HT1080 (cell line): ENCODE measurements at regions not wholly inside any gene's neighbourhood (a gene's known extent, or its start where the extent isn't known, plus 50 kb on each side); places are given as distances from the start of the nearest gene placed in this dataset.

Experiments
- DNase-seq: peaks from one replicate; pipeline ENCODE4 v3.0.0-alpha.2; 2015; ENCODE audit warnings: low read depth

- DNase-seq = no peak
Measured at GRCh38 chr18:76771192-76771799, 51.1 kb upstream of the ZNF236 start.

- DNase-seq = no peak
Measured at GRCh38 chr18:76767954-76768353, 54.4 kb upstream of the ZNF236 start.

- DNase-seq = no peak
Measured at GRCh38 chr18:76766429-76766828, 55.9 kb upstream of the ZNF236 start.

DNA sequence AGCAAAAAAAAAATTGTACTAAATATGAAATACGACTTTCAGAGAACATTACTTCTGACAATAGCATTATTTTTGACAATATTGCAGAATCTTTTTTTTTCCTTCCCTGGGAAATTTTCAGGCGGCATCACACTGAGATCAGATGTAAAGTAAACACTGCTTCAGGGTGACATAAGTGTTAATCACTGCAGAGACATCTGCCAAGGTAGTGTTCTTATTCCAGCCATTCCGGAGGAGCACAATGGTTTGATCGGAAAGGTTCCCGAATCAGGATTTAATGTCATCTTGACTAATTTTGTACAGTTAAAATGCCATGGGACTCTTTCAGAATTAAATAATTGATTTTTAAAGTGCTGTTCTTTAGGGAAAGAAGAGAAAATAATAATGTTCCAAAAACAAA, 56.7 kb upstream of the ZNF236 start:
- peak; percentile 38 for DNase-seq

DNA sequence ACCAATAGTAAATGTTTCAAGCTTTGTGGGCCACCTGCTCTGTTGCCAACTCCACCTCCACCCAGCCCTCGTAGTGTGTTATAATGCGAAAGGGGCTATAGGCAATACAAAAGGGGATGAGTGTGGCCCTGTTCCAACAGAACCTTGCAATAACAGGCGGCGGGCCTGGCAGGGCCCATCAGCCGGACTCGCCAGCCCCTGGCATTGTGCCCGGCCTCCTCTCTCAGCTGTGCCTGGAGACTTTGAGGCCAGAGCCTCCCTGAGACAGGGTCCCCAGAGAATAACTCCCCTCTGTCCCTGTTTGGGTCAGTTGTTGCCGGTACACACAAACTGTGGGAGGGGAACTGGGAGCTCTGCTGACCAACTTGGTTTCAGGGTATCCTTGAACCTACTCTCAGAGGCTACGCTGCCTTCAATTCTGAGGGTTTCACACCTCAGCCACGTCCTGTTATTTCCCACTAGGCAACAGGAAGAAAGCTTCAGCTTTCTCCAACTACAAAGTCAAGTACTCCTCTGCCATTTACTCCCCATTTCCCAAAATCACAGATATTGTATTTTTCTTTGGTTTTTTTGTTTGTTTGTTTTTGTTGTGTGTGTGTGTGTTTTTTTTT, 58.0 kb upstream of the ZNF236 start:
- DNase-seq = no peak

GRCh38 chr18:76759056-76759455, 63.3 kb upstream of the ZNF236 start:
- DNase-seq = no peak

DNA sequence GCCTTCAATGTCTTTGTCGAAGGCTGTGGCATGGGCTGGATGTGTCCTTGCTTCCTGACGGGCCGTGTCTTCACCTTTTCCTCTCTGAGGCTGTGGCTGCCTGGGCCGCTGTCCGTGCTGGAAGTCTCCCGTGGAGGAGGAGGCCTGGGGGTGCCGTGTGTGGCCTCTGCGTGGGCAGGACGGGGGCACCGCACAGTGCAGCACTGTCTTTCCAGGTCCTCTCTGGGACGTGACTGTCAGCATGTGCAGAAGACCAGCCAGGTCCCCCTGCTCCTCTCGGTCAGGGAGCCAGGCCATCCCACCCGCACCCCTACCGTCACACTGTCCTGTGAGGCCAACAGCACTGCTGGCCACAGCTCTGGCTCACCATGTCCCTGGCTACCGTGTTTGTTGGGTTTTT, 64.4 kb upstream of the ZNF236 start:
- DNase-seq = no peak

DNA sequence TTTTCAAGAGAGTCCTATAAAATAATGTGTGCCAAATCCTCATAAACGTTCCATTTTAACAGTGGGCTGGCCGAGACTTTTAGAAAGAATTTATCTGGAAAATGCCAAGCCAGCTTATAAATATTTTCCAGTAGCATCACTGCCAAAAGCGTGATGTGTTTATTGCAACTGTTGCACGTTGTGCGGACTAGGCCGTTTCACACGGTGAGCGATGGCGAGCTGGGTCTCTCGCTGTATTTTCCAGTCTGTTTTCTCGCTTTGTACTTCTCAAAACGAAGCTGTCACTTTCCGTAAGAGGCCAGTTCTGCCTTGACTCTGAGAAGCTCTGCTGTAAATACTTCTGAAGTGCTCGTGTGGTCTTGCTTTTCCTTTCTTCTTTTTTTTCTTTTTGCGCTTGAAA, 65.0 kb upstream of the ZNF236 start:
- DNase-seq = no peak

- no peak for DNase-seq
Measured at GRCh38 chr18:76756531-76757253, 65.7 kb upstream of the ZNF236 start.

DNA sequence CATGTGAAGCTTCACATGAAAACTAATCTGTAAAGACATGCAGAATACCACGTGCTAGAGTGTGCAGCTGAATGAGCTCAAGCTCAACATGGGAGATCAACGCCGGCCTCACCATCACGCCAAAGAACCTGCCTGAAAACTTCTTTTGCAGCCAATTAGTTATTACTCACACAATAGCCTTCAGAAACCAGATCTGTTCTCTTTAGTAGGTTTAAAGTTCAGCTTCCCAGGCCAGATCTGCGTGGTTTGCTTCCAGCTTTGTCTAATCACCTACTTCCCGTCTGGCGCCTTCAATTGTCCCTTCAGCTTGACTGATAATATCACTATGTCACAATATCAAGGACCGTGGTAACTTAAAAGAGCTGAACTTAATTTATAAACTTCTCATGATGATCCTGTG, 68.0 kb upstream of the ZNF236 start:
- DNase-seq = no peak

GRCh38 chr18:76752400-76752799, 70.0 kb upstream of the ZNF236 start:
- DNase-seq = no peak

DNA sequence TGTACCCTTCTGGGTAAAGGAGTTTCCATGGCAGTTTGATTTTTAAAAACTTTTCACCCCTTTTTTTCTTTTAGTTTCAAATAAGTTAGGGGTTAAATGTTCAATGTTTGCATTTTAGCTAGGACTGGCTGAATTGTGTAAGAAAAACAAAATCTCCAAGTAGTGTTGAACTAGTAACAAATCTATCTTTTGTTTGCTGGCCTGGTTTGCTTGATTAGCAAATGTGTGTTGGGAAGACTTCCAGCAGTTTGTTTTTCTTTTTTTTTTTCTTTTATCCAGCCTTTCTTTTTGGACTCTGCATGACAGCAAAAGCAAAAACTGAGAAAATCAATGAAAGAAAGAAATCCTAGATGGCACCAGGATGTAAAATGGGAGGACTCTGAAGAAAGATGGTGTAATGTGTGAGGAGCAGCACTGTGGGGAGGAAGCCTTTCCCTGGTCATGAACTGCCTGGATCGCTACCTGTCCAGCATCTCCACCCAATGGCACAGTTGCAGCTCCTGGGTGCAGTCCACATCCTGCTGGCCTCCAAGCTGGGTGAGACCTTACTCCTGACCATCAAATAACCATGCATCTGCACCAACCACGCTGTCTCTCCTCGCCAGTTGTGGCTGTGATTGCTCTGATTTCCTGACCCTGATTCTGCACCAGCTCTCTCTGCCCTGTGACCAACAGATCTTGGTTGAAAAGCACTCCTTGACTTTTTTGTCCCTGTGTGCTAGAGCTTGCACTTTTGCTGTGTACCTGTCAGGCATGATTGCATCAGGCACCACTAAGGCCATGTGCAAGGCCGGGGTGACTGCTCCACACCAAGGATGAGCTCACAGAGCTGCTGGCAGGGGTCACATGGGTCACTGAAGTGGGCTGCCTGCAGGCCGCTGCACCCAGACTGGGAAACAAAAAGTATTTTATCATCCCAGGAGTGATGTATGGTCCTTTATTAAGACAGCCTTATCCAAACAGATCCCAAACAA, 71.2 kb upstream of the ZNF236 start:
- DNase-seq = no peak

DNA sequence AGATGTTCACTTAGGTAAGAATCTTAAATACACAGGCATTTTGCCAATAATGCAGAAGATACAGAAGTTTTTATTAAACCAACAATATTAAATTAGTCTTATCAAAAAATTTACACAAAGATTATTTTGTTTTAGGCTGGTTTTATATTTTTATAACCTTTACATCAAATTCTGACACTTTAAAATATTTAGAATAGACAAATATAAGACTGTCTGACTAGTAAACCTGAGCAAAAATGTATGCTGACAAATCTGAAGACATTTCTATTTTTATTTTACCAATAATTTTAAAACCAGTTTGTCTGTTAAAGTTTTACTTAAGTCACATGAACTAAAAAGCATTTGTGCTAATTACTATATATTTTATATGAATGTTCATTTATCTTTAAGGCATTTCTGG, 72.1 kb upstream of the ZNF236 start:
- no peak for DNase-seq

GRCh38 chr18:76747676-76748075, 74.7 kb upstream of the ZNF236 start:
- DNase-seq = no peak

DNA sequence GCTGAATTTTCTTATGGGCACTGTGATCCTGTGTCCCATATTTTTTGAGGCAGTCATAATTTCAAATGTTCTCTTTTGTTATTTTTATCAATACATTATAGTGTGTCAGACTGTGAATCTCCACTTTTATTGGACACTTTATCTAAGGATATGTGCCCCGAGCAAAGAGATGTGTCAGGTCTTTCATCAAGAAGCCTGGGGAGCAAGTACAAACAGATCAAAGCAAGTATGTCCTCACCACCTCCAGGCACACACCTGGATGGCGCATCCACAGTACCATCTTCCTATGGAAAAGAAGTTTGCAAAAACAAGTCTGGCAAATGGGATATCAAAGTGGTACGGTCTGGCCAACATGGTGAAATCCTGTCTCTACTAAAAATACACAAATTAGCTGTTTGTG, 81.0 kb upstream of the ZNF236 start:
- DNase-seq = no peak

DNA sequence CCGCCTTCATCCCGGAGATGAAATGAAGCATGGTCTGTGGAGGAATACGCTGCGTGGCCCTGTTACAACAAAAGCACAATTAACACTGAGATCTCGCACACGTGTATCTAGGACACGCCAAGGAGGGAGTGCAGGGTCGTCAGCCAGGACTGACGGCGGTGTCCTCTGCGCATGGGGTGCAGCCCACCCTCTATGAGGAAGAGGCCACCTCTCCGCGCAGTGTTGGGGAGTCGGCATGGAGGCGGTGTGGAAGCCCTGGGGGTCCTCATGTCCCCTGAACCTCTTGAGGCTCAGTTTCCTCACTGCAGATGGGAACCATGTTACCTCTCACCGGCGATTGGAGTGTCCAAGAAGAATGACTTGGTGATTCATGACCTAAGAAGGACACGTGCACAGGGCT, 86.0 kb upstream of the ZNF236 start:
- DNase-seq = no peak

GRCh38 chr18:76730901-76731300, 91.5 kb upstream of the ZNF236 start:
- no peak for DNase-seq

- DNase-seq = no peak
Measured at GRCh38 chr18:76727589-76727988, 94.8 kb upstream of the ZNF236 start.

DNA sequence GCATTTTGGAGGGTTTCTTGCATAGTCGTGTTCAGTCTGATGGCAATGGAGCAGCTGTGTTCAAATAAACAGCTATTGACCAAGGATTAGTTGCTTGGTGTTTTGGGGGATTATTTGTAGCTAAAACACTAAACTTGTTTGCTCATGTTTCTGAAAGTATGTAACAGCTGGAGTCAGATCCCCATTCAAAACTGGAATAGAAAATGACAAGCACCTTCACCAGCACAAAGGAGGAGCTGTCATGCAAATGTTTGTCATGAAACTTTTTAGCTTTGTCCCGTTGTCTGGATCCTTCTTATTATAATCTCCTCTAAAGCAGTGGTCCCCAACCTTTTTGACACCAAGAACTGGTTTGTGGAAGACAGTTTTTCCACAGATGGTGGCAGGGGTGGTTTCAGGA, 96.9 kb upstream of the ZNF236 start:
- no peak for DNase-seq

DNA sequence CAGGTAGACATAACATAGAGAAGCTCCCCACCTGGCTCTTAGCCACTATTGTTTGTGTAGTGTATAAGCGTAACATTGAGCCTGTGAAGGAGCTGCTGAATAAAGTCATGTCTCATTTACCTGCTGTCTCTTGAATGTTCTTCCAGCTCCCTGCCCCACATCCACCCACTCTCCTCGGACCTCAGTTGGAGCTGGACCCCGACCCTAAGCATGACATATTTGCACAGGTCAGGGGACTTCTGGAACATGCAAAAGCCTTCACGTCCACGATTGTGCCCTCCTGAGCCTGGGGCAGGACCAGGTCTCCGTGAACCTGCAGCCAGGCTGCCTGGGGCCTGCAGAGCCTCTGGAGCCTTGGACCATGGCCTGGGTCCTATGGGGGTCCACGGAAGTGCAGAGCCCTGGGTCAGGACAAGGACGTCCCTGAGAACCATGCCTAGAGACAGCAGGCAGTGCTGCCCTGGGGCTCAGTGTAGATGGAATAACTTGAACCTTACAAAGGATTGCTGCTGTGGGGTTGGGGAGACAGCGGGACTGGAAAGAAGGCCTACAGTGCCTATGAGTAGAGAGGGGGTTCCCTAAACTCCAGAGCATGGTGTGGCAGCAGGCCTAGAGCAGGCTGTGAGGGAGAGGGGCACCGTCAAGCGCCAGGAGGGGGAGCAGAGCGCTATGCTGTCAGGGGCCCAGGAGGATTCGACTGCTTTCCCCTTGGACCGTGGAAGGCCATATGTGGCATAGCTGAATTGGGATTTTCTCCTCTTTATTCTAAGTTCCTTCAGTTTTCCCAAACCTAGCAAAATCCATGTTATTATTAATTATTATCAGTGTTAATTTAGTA, 99.9 kb upstream of the ZNF236 start:
- no peak for DNase-seq
